Transverse colon (tissue), 4 donors: ENCODE measurements at regions not wholly inside any gene's neighbourhood (a gene's known extent, or its start where the extent isn't known, plus 50 kb on each side); places are given as distances from the start of the nearest gene placed in this dataset.

Source experiments
- DNase-seq: peaks from one replicate; pipeline ENCODE4 v3.0.0-alpha.2; 2019
- H3K27ac ChIP-seq, 4 donors: fragments of 200-600 bp; sonication (generic); 2 replicates each; pipeline ENCODE4 v1.5.1; 2016 to 2018; ENCODE audit warnings: inconsistent platforms in 4 of 4
- H3K27me3 ChIP-seq: fragments of 200-600 bp; sonication (generic); 2 replicates; pipeline ENCODE4 v1.5.1; 2017; ENCODE audit warnings: inconsistent platforms
- H3K36me3 ChIP-seq, 4 donors: fragments of 200-600 bp; sonication (generic); 2 replicates each; pipeline ENCODE4 v1.5.1; 2017 to 2019; ENCODE audit warnings: inconsistent platforms in 4 of 4
- H3K4me1 ChIP-seq, 4 donors: fragments of 200-600 bp; sonication (generic); 2 replicates each; pipeline ENCODE4 v1.5.1; 2017 to 2020; ENCODE audit warnings: inconsistent platforms in 4 of 4
- H3K4me3 ChIP-seq, 4 donors: fragments of 200-600 bp; sonication (generic); 1 replicate in 1 of 4; 2 replicates in 3 of 4; pipeline versions ENCODE4 v1.5.1 to v1.6.1; 2017 to 2019; ENCODE audit warnings: inconsistent platforms in 4 of 4
- H3K9me3 ChIP-seq, 2 donors: fragments of 200-600 bp; sonication (generic); 2 replicates each; pipeline ENCODE4 v1.5.1; 2017 to 2019; ENCODE audit warnings: inconsistent platforms in 2 of 2
- EP300 ChIP-seq: sonication (generic); formaldehyde crosslinking; IDR thresholded peaks from one replicate; pipeline ENCODE4 v1.6.1; 2017; ENCODE audit warnings: antibody characterized with exemption, low read depth
- POLR2A ChIP-seq: fragments of 450-650 bp; IDR thresholded peaks from one replicate; pipeline ENCODE4 v1.6.1; 2016; ENCODE audit warnings: antibody characterized with exemption, mild to moderate bottlenecking, moderate library complexity
- POLR2AphosphoS5 ChIP-seq, 3 donors: sonication (generic); formaldehyde crosslinking; IDR thresholded peaks; one replicate each; pipeline ENCODE4 v1.6.1; 2016; ENCODE audit warnings: antibody characterized with exemption in 3 of 3
- WGBS, 2 donors: methylation state at CpG; one replicate each; pipeline ENCODE4 v1.1.5; 2018; ENCODE audit warnings: low coverage in 1 of 2; 5-methylcytosine and 5-hydroxymethylcytosine counted together
- in situ Hi-C, 4 donors: fragments of 200-750 bp; cut with MboI; loops; one replicate each; pipeline versions ENCODE4 v1.15.0 to v1.15.1; 2017; ENCODE audit warnings: low sequenced_read_pairs in 3 of 4, low pct_ligation_motif_present in 1 of 4, low pct_unique_long_range_greater_than_20kb in 1 of 4
- intact Hi-C: fragments of 100-400 bp; cut with DNase I; formaldehyde crosslinking; loops from one replicate; pipeline ENCODE4 v1.15.1; 2023; ENCODE audit warnings: low total_unique reads
- TF ChIP-seq, protein P1 (sequence below), 5 experiments: fragments of 200-600 bp in 3 of 5; fragments of 450-650 bp in 2 of 5; sonication (generic) in 3 of 5; IDR thresholded peaks; 1 replicate in 2 of 5; 2 replicates in 3 of 5; pipeline ENCODE4 v1.5.1; 2016 to 2017; ENCODE audit warnings: antibody characterized with exemption in 5 of 5, inconsistent platforms in 3 of 5, mild to moderate bottlenecking in 2 of 5, moderate library complexity in 1 of 5

DNA sequence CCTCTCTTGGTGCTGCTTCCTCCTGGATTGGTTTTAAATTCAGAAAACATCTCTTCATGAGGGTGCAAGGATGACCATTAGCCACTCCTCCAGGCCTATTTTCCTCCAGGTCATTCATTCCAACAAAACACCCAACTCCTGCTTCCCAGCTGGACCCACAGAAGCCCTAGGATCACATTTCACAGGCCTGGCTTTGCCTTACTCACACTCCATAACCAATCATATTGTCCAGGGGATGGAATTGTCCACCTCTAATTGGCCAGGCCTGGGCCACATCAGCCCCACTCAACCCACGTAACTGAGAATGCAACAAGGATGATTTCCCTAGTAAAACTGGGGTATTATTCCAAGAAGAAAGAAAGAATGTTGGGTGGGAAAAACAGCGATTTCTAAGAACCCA, 616.7 kb upstream of the SUCLG2 start:
- Histone ChIP-seq H3K4me1 (no peaks in the 10 kb centered on the region), H3K9me3 (no peaks in the 10 kb centered on the region), H3K27ac (no peak overlapping the region), H3K4me3 (no peak overlapping the region), H3K36me3 (no peaks in the 10 kb centered on the region), H3K27me3 (no peaks in the 10 kb centered on the region)
- in situ Hi-C loops: no loop called here
- 75 to 92% methylated on average over 2 of the region's 2 CpGs for WGBS, 2 donors
- TF ChIP-seq, protein P1, sequence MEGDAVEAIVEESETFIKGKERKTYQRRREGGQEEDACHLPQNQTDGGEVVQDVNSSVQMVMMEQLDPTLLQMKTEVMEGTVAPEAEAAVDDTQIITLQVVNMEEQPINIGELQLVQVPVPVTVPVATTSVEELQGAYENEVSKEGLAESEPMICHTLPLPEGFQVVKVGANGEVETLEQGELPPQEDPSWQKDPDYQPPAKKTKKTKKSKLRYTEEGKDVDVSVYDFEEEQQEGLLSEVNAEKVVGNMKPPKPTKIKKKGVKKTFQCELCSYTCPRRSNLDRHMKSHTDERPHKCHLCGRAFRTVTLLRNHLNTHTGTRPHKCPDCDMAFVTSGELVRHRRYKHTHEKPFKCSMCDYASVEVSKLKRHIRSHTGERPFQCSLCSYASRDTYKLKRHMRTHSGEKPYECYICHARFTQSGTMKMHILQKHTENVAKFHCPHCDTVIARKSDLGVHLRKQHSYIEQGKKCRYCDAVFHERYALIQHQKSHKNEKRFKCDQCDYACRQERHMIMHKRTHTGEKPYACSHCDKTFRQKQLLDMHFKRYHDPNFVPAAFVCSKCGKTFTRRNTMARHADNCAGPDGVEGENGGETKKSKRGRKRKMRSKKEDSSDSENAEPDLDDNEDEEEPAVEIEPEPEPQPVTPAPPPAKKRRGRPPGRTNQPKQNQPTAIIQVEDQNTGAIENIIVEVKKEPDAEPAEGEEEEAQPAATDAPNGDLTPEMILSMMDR (IDR thresholded peaks at IDR 0.05): no peak
- no peak for TF ChIP-seq EP300
- TF ChIP-seq POLR2A: no peak
- TF ChIP-seq POLR2AphosphoS5 (IDR thresholded peaks at IDR 0.05): no peak
- DNase-seq: no peak
- intact Hi-C loops: no loop called here

DNA sequence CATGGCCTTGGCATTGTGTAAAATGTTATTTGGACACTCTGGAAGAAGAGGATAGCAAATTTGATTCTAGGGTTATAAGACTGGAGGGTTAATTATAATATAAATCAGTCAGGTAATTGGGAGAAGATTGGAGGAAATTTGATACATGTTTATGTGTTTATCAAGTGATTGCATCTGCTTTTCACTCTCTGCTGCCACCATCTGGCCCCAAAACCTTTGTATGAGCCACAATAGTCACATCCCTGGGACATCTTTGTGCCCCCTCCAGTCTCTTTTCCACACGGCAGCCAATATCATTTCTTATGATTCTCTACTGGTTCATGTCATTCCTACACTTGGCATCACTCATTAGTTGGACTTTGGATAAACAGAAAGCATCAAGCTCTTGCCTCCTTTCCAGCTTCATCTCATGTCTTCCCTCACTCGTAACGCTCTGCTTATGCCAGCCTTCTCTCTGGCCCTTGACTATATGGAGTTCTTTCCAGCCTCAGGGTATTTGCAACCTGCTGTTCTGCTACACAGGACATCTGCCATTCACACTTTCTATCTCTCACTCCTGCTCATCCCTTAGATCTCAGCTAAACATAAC, 602.3 kb upstream of the SUCLG2 start:
- no peak for TF ChIP-seq EP300
- TF ChIP-seq POLR2A: no peak
- TF ChIP-seq POLR2AphosphoS5 (IDR thresholded peaks at IDR 0.05): no peak
- TF ChIP-seq, protein P1 (IDR thresholded peaks at IDR 0.05): peak in 2 of 5 experiments; percentile 20 to 26

DNA sequence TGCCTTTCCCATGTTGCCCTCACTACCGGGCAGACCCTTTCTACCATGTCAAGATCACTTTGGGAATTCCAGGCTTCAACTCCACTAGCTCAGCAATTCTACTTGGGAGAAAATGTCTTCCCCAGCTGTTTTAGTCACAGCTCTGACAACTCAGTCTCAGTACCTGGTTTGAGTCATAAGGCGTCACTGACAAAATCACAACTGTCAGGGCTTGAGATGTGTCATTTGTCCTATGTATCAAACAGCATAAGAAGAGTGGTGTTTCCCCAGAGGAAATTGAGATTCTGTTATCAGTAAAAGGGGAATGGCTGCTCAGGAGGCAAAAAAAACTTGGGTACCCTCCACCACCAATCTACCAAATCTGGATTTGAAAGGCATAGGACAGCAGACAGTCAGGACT, 594.9 kb upstream of the SUCLG2 start:
- H3K27ac ChIP-seq: no peak overlapping the region
- DNase-seq: no peak
- H3K36me3 ChIP-seq: no peaks in the 10 kb centered on the region
- in situ Hi-C loops (no loop called here), intact Hi-C loops (no loop called here)
- no peaks in the 10 kb centered on the region for H3K27me3 ChIP-seq
- no peak overlapping the region for H3K4me3 ChIP-seq
- 61% methylated on average over 2 of the region's 2 CpGs; no CpG with 5 or more reads in 1 of the 2 donors for WGBS, 2 donors
- no peaks in the 10 kb centered on the region for H3K9me3 ChIP-seq
- TF ChIP-seq POLR2A: no peak
- no peak for TF ChIP-seq POLR2AphosphoS5 (IDR thresholded peaks at IDR 0.05)
- TF ChIP-seq, protein P1 (IDR thresholded peaks at IDR 0.05): no peak
- TF ChIP-seq EP300: no peak
- H3K4me1 ChIP-seq: no peaks in the 10 kb centered on the region

More for the DNA sequence above, 602.3 kb upstream of the SUCLG2 start:
- WGBS, 2 donors: 73 to 80% methylated on average over 3 of the region's 3 CpGs
- intact Hi-C loops (no loop called here), in situ Hi-C loops (no loop called here)
- no peaks in the 10 kb centered on the region for H3K4me1 ChIP-seq
- no peak overlapping the region for H3K4me3 ChIP-seq
- no peaks in the 10 kb centered on the region for H3K9me3 ChIP-seq
- no peaks in the 10 kb centered on the region for H3K27me3 ChIP-seq
- H3K27ac ChIP-seq: no peak overlapping the region
- no peaks in the 10 kb centered on the region for H3K36me3 ChIP-seq
- no peak for DNase-seq

DNA sequence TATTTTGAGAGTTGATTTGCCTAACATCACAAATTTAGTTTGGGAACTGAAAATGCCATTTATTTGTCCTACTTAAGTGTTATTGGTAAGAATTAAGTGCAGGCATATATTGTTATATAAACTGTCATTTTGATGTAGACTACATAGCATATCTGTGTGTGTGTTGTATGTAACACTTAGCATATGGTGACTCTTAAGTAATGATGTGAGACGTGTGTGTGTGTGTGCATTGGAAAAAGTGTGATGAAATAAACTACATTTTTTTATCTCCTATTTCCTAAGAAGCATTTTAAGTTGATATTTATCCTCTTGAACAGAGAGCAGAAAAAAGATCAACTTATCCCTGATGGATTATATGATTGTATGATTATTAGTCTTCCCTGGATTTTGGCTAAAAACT, 588.2 kb upstream of the SUCLG2 start:
- H3K27ac ChIP-seq: no peak overlapping the region
- no peaks in the 10 kb centered on the region for H3K36me3 ChIP-seq
- H3K27me3 ChIP-seq: no peaks in the 10 kb centered on the region
- in situ Hi-C loops: no loop called here
- H3K4me1 ChIP-seq: no peaks in the 10 kb centered on the region
- DNase-seq: no peak
- WGBS, 2 donors: 60 to 79% methylated on average over 1 of the region's 1 CpG
- TF ChIP-seq, protein P1 (IDR thresholded peaks at IDR 0.05): no peak
- TF ChIP-seq POLR2A: no peak
- TF ChIP-seq POLR2AphosphoS5 (IDR thresholded peaks at IDR 0.05): no peak
- TF ChIP-seq EP300: no peak
- intact Hi-C loops: no loop called here
- H3K9me3 ChIP-seq: no peaks in the 10 kb centered on the region
- H3K4me3 ChIP-seq: no peak overlapping the region
